GM23338 (cell line): ENCODE measurements at regions not wholly inside any gene's neighbourhood (a gene's known extent, or its start where the extent isn't known, plus 50 kb on each side); places are given as distances from the start of the nearest gene placed in this dataset.

ENCODE experiments used
- ATAC-seq: fragments of 200-7000 bp; cut with Tn5 transposase; 3 replicates; pipeline ENCODE4 v1.9.1; 2020
- DNase-seq: peaks from one replicate; pipeline ENCODE4 v3.0.0-alpha.2; 2015; ENCODE audit warnings: low spot score
- H2AFZ ChIP-seq: fragments of 200-600 bp; sonication (generic); 2 replicates; pipeline ENCODE4 v1.8.0; 2016; ENCODE audit warnings: antibody characterized with exemption, mild to moderate bottlenecking, moderate library complexity
- H3F3A ChIP-seq: fragments of 200-600 bp; sonication (generic); replicated peaks from 2 replicates; pipeline ENCODE4 v1.8.0; 2017; ENCODE audit warnings: antibody characterized with exemption, mixed run types, low read depth
- H3K27ac ChIP-seq: fragments of 200-600 bp; sonication (generic); 2 replicates; pipeline ENCODE4 v1.6.1; 2016; ENCODE audit warnings: low read depth
- H3K27me3 ChIP-seq: fragments of 200-600 bp; sonication (generic); 2 replicates; pipeline ENCODE4 v1.8.0; 2016; ENCODE audit warnings: mild to moderate bottlenecking, mixed run types, moderate library complexity; ENCODE audit not compliant: insufficient read depth
- H3K36me3 ChIP-seq: fragments of 200-600 bp; sonication (generic); 2 replicates; pipeline ENCODE4 v1.8.0; 2016; ENCODE audit warnings: mild to moderate bottlenecking; ENCODE audit not compliant: insufficient read depth
- H3K4me1 ChIP-seq: fragments of 200-600 bp; sonication (generic); 2 replicates; pipeline ENCODE4 v1.8.0; 2016; ENCODE audit warnings: mild to moderate bottlenecking, moderate library complexity; ENCODE audit not compliant: insufficient read depth
- H3K4me2 ChIP-seq: fragments of 200-600 bp; sonication (generic); 2 replicates; pipeline ENCODE4 v1.7.1; 2017; ENCODE audit warnings: mixed run types
- H3K4me3 ChIP-seq: fragments of 200-600 bp; sonication (generic); 2 replicates; pipeline ENCODE4 v1.6.1; 2016; ENCODE audit warnings: mixed run types
- H3K79me2 ChIP-seq: fragments of 200-600 bp; sonication (generic); replicated peaks from 2 replicates; pipeline ENCODE4 v1.8.0; 2017; ENCODE audit warnings: mild to moderate bottlenecking; ENCODE audit not compliant: insufficient read depth
- H3K9me2 ChIP-seq: fragments of 200-600 bp; sonication (generic); 2 replicates; pipeline ENCODE4 v1.8.0; 2017; ENCODE audit not compliant: insufficient read depth
- H4K20me1 ChIP-seq: fragments of 200-600 bp; sonication (generic); replicated peaks from 2 replicates; pipeline ENCODE4 v1.8.0; 2017; ENCODE audit warnings: mild to moderate bottlenecking; ENCODE audit not compliant: insufficient read depth
- H3K27ac Mint-ChIP-seq: 2 replicates; pipeline ENCODE4 v1.8.0; 2020; ENCODE audit warnings: inconsistent platforms, mild to moderate bottlenecking, moderate library complexity, mixed read lengths
- H3K27me3 Mint-ChIP-seq: 3 replicates; pipeline ENCODE4 v1.8.0; 2022; ENCODE audit warnings: low read depth, mild to moderate bottlenecking, moderate library complexity, mixed read lengths, inconsistent platforms; ENCODE audit not compliant: insufficient read depth, poor library complexity
- H3K36me3 Mint-ChIP-seq: 3 replicates; pipeline ENCODE4 v1.8.0; 2021; ENCODE audit warnings: low read depth, mild to moderate bottlenecking, inconsistent platforms, moderate library complexity, mixed read lengths
- H3K4me1 Mint-ChIP-seq: 3 replicates; pipeline ENCODE4 v1.8.0; 2020; ENCODE audit warnings: mild to moderate bottlenecking, inconsistent platforms, mixed read lengths
- H3K4me3 Mint-ChIP-seq: 3 replicates; pipeline ENCODE4 v1.8.0; 2021; ENCODE audit warnings: moderate library complexity, mild to moderate bottlenecking, inconsistent platforms, mixed read lengths
- H3K9me3 Mint-ChIP-seq: 3 replicates; pipeline ENCODE4 v1.8.0; 2020; ENCODE audit warnings: moderate library complexity, mild to moderate bottlenecking, inconsistent platforms, mixed read lengths
- CREB1 ChIP-seq: fragments of 250-450 bp; sonication (Bioruptor Pico); IDR thresholded peaks from 2 replicates; pipeline ENCODE4 v1.5.0; 2020; ENCODE audit warnings: low read depth, mild to moderate bottlenecking, moderate library complexity
- EZH2 ChIP-seq: fragments of 200-600 bp; sonication (generic); IDR thresholded peaks from one replicate; pipeline ENCODE4 v1.8.0; 2017; ENCODE audit warnings: antibody characterized with exemption, mild to moderate bottlenecking, low read depth; ENCODE audit not compliant: unreplicated experiment
- EZH2phosphoT487 ChIP-seq: fragments of 200-600 bp; sonication (generic); IDR thresholded peaks from one replicate; pipeline ENCODE4 v1.8.1; 2018; ENCODE audit warnings: antibody characterized with exemption; ENCODE audit not compliant: unreplicated experiment
- JUNB ChIP-seq: IDR thresholded peaks from one replicate; pipeline ENCODE4 v1.6.1; 2016; ENCODE audit warnings: antibody characterized with exemption; ENCODE audit not compliant: unreplicated experiment
- NANOG ChIP-seq: IDR thresholded peaks from 2 replicates; pipeline ENCODE4 v1.6.1; 2016; ENCODE audit warnings: antibody characterized with exemption, borderline replicate concordance
- POLR2AphosphoS5 ChIP-seq: IDR thresholded peaks from 2 replicates; pipeline ENCODE4 v1.6.1; 2016; ENCODE audit warnings: antibody characterized with exemption, low read depth
- STAT1 ChIP-seq: IDR thresholded peaks from one replicate; pipeline ENCODE4 v1.6.1; 2016; ENCODE audit warnings: antibody characterized with exemption; ENCODE audit not compliant: unreplicated experiment
- ZNF114 ChIP-seq: fragments of 250-450 bp; sonication (Bioruptor Pico); IDR thresholded peaks from 2 replicates; pipeline ENCODE4 v1.5.0; 2020; ENCODE audit warnings: mild to moderate bottlenecking, moderate library complexity
- ZNF331 ChIP-seq: fragments of 250-450 bp; sonication (Bioruptor Pico); IDR thresholded peaks from 2 replicates; pipeline ENCODE4 v1.5.0; 2020; ENCODE audit warnings: low read depth, mild to moderate bottlenecking, moderate library complexity
- TF ChIP-seq, protein P1 (sequence below): fragments of 250-450 bp; sonication (Bioruptor Pico); IDR thresholded peaks from 2 replicates; pipeline ENCODE4 v1.5.0; 2020; ENCODE audit warnings: mild to moderate bottlenecking, moderate library complexity
- TF ChIP-seq, protein P2 (sequence below): IDR thresholded peaks from 2 replicates; pipeline ENCODE4 v1.6.1; 2016; ENCODE audit warnings: antibody characterized with exemption
- TF ChIP-seq, protein P3 (sequence below), 2 experiments: fragments of 200-600 bp in 1 of 2; sonication (generic) in 1 of 2; conservative IDR thresholded peaks; 2 replicates each; pipeline versions ENCODE4 v1.5.1 to v1.6.1; 2016 to 2017; ENCODE audit warnings: antibody characterized with exemption in 2 of 2, low read depth in 2 of 2, mild to moderate bottlenecking in 2 of 2, moderate library complexity in 1 of 2
- TF ChIP-seq, protein P4 (sequence below): IDR thresholded peaks from one replicate; pipeline ENCODE4 v1.6.1; 2018; ENCODE audit warnings: antibody characterized with exemption; ENCODE audit not compliant: unreplicated experiment

DNA sequence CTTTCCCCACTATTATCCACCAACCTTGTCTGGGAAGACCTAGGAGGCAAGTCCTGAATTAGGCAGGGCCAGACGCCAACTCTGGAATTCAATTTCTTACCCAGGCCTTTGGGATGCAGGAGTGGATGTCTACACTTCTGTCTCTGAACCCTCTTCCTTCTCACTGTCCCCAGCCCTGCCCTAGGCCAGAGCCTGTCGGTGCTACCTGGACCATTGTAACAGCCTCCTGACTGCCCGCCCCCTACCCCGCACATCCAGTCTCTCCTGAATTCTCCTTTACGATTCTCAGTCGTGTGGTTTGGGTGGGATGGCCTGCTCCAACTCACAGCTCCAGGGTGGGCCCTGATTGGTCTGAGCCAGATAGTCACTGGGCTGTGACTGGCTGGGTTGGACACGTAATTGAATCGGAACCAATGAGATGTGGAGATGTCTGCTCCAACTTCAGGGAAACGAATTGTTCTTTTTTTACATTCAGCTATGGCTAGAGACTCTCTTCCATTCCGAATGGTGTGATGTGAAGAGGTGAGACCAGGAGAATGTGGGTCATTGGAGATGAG lies 304.6 kb downstream of the PTPRU start:
- Mint-ChIP-seq H3K4me1 (no peaks in the 10 kb centered on the region; the same call in 2 of the 3 replicates), H3K27ac (no peak overlapping the region)
- no peak for DNase-seq

More for the DNA sequence above, 304.6 kb downstream of the PTPRU start:
- TF ChIP-seq EZH2phosphoT487 = no peak
- TF ChIP-seq, protein P1, sequence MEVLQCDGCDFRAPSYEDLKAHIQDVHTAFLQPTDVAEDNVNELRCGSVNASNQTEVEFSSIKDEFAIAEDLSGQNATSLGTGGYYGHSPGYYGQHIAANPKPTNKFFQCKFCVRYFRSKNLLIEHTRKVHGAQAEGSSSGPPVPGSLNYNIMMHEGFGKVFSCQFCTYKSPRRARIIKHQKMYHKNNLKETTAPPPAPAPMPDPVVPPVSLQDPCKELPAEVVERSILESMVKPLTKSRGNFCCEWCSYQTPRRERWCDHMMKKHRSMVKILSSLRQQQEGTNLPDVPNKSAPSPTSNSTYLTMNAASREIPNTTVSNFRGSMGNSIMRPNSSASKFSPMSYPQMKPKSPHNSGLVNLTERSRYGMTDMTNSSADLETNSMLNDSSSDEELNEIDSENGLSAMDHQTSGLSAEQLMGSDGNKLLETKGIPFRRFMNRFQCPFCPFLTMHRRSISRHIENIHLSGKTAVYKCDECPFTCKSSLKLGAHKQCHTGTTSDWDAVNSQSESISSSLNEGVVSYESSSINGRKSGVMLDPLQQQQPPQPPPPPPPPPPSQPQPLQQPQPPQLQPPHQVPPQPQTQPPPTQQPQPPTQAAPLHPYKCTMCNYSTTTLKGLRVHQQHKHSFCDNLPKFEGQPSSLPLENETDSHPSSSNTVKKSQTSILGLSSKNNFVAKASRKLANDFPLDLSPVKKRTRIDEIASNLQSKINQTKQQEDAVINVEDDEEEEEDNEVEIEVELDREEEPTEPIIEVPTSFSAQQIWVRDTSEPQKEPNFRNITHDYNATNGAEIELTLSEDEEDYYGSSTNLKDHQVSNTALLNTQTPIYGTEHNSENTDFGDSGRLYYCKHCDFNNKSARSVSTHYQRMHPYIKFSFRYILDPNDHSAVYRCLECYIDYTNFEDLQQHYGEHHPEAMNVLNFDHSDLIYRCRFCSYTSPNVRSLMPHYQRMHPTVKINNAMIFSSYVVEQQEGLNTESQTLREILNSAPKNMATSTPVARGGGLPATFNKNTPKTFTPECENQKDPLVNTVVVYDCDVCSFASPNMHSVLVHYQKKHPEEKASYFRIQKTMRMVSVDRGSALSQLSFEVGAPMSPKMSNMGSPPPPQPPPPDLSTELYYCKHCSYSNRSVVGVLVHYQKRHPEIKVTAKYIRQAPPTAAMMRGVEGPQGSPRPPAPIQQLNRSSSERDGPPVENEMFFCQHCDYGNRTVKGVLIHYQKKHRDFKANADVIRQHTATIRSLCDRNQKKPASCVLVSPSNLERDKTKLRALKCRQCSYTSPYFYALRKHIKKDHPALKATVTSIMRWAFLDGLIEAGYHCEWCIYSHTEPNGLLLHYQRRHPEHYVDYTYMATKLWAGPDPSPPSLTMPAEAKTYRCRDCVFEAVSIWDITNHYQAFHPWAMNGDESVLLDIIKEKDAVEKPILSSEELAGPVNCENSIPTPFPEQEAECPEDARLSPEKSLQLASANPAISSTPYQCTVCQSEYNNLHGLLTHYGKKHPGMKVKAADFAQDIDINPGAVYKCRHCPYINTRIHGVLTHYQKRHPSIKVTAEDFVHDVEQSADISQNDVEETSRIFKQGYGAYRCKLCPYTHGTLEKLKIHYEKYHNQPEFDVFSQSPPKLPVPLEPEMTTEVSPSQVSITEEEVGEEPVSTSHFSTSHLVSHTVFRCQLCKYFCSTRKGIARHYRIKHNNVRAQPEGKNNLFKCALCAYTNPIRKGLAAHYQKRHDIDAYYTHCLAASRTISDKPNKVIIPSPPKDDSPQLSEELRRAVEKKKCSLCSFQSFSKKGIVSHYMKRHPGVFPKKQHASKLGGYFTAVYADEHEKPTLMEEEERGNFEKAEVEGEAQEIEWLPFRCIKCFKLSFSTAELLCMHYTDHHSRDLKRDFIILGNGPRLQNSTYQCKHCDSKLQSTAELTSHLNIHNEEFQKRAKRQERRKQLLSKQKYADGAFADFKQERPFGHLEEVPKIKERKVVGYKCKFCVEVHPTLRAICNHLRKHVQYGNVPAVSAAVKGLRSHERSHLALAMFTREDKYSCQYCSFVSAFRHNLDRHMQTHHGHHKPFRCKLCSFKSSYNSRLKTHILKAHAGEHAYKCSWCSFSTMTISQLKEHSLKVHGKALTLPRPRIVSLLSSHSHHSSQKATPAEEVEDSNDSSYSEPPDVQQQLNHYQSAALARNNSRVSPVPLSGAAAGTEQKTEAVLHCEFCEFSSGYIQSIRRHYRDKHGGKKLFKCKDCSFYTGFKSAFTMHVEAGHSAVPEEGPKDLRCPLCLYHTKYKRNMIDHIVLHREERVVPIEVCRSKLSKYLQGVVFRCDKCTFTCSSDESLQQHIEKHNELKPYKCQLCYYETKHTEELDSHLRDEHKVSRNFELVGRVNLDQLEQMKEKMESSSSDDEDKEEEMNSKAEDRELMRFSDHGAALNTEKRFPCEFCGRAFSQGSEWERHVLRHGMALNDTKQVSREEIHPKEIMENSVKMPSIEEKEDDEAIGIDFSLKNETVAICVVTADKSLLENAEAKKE = no peak
- no peak for TF ChIP-seq POLR2AphosphoS5
- TF ChIP-seq EZH2 = no peak
- no peak for TF ChIP-seq ZNF114 (CRISPR knock-in tag)
- TF ChIP-seq, protein P2, sequence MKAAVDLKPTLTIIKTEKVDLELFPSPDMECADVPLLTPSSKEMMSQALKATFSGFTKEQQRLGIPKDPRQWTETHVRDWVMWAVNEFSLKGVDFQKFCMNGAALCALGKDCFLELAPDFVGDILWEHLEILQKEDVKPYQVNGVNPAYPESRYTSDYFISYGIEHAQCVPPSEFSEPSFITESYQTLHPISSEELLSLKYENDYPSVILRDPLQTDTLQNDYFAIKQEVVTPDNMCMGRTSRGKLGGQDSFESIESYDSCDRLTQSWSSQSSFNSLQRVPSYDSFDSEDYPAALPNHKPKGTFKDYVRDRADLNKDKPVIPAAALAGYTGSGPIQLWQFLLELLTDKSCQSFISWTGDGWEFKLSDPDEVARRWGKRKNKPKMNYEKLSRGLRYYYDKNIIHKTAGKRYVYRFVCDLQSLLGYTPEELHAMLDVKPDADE = no peak
- no peak for TF ChIP-seq STAT1
- TF ChIP-seq, protein P3, sequence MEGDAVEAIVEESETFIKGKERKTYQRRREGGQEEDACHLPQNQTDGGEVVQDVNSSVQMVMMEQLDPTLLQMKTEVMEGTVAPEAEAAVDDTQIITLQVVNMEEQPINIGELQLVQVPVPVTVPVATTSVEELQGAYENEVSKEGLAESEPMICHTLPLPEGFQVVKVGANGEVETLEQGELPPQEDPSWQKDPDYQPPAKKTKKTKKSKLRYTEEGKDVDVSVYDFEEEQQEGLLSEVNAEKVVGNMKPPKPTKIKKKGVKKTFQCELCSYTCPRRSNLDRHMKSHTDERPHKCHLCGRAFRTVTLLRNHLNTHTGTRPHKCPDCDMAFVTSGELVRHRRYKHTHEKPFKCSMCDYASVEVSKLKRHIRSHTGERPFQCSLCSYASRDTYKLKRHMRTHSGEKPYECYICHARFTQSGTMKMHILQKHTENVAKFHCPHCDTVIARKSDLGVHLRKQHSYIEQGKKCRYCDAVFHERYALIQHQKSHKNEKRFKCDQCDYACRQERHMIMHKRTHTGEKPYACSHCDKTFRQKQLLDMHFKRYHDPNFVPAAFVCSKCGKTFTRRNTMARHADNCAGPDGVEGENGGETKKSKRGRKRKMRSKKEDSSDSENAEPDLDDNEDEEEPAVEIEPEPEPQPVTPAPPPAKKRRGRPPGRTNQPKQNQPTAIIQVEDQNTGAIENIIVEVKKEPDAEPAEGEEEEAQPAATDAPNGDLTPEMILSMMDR (conservative IDR thresholded peaks at IDR 0.05; ENCODE audit: low read depth in 2 of 2) = no peak
- TF ChIP-seq, protein P4, sequence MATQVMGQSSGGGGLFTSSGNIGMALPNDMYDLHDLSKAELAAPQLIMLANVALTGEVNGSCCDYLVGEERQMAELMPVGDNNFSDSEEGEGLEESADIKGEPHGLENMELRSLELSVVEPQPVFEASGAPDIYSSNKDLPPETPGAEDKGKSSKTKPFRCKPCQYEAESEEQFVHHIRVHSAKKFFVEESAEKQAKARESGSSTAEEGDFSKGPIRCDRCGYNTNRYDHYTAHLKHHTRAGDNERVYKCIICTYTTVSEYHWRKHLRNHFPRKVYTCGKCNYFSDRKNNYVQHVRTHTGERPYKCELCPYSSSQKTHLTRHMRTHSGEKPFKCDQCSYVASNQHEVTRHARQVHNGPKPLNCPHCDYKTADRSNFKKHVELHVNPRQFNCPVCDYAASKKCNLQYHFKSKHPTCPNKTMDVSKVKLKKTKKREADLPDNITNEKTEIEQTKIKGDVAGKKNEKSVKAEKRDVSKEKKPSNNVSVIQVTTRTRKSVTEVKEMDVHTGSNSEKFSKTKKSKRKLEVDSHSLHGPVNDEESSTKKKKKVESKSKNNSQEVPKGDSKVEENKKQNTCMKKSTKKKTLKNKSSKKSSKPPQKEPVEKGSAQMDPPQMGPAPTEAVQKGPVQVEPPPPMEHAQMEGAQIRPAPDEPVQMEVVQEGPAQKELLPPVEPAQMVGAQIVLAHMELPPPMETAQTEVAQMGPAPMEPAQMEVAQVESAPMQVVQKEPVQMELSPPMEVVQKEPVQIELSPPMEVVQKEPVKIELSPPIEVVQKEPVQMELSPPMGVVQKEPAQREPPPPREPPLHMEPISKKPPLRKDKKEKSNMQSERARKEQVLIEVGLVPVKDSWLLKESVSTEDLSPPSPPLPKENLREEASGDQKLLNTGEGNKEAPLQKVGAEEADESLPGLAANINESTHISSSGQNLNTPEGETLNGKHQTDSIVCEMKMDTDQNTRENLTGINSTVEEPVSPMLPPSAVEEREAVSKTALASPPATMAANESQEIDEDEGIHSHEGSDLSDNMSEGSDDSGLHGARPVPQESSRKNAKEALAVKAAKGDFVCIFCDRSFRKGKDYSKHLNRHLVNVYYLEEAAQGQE = no peak
- no peak for TF ChIP-seq NANOG
- TF ChIP-seq ZNF331 (CRISPR knock-in tag) = no peak
- no peak for TF ChIP-seq CREB1 (CRISPR knock-in tag)
- no peak for TF ChIP-seq JUNB
- no peaks in the 10 kb centered on the region for H3K9me2 ChIP-seq
- H4K20me1 ChIP-seq = no peaks in the 10 kb centered on the region
- H3K27ac ChIP-seq = no peak overlapping the region
- H3K4me3 ChIP-seq = no peak overlapping the region
- H3K79me2 ChIP-seq = no peaks in the 10 kb centered on the region
- no peak overlapping the region for H3K4me2 ChIP-seq
- no peaks in the 10 kb centered on the region for H3K4me1 ChIP-seq
- no peaks in the 10 kb centered on the region for H3K36me3 ChIP-seq
- ATAC-seq = no peak
- H3F3A ChIP-seq = no peaks in the 10 kb centered on the region
- no peak overlapping the region for H2AFZ ChIP-seq
- Mint-ChIP-seq H3K36me3 (no peaks in the 10 kb centered on the region), H3K4me3 (no peak overlapping the region), H3K9me3 (no peaks in the 10 kb centered on the region; the same call in 2 of the 3 replicates), H3K27me3 (peaks cover 2% of the 10 kb centered on the region)
- no peaks in the 10 kb centered on the region for H3K27me3 ChIP-seq
